Keratinocyte (primary cell): ENCODE measurements at regions not wholly inside any gene's neighbourhood (a gene's known extent, or its start where the extent isn't known, plus 50 kb on each side); places are given as distances from the start of the nearest gene placed in this dataset.
"Not testable (repeated sequence)": the region's sequence is repeated elsewhere in the genome, so short reads cannot be mapped to it uniquely, and the experiment has no call there.

Experiments used
- DNase-seq: peaks from one replicate; pipeline ENCODE4 v3.0.0-alpha.2; 2011; ENCODE audit warnings: low read depth, missing footprints, low spot score
- FAIRE-seq: peaks from 2 replicates; lab custom pipeline; 2011; peaks lifted over from hg19 to GRCh38; lab: Jason Lieb, UNC
- H2AFZ ChIP-seq: 2 replicates; pipeline ENCODE4 v1.6.0; 2012; ENCODE audit warnings: low read length, control low read depth, inconsistent platforms; ENCODE audit not compliant: control insufficient read depth
- H3K27ac ChIP-seq: 2 replicates; pipeline ENCODE4 v1.5.1; 2011; ENCODE audit warnings: low read length; ENCODE audit not compliant: control insufficient read depth, insufficient read depth
- H3K27me3 ChIP-seq: 3 replicates; pipeline ENCODE4 v1.6.0; 2011; ENCODE audit warnings: low read length; ENCODE audit not compliant: control insufficient read depth, insufficient read depth; ENCODE audit errors: extremely low read depth
- H3K36me3 ChIP-seq, 2 experiments: 2 replicates in 1 of 2; 3 replicates in 1 of 2; pipeline ENCODE4 v1.5.1; 2011; ENCODE audit warnings: low read length in 2 of 2, mild to moderate bottlenecking in 1 of 2; ENCODE audit not compliant: control insufficient read depth in 2 of 2, insufficient read depth in 2 of 2; ENCODE audit errors: extremely low read depth in 1 of 2
- H3K4me1 ChIP-seq: 3 replicates; pipeline ENCODE4 v1.5.1; 2011; ENCODE audit warnings: low read length; ENCODE audit not compliant: control insufficient read depth, insufficient read depth; ENCODE audit errors: extremely low read depth
- H3K4me2 ChIP-seq: 3 replicates; pipeline ENCODE4 v1.6.0; 2011; ENCODE audit warnings: low read depth, low read length; ENCODE audit not compliant: control insufficient read depth, insufficient read depth; ENCODE audit errors: extremely low read depth
- H3K4me3 ChIP-seq, 3 experiments: fragments of 200-600 bp in 1 of 3; sonication (generic) in 1 of 3; 2 replicates in 2 of 3; 3 replicates in 1 of 3; pipeline ENCODE4 v1.5.1; 2011 to 2016; ENCODE audit warnings: low read length in 3 of 3, mild to moderate bottlenecking in 3 of 3, control low read depth in 2 of 3, inconsistent platforms in 1 of 3, low read depth in 1 of 3, mixed read lengths in 1 of 3, mixed run types in 1 of 3, moderate library complexity in 1 of 3; ENCODE audit not compliant: control insufficient read depth in 2 of 3, insufficient read depth in 2 of 3; ENCODE audit errors: extremely low read depth in 1 of 3
- H3K79me2 ChIP-seq: 2 replicates; pipeline ENCODE4 v1.6.0; 2012; ENCODE audit warnings: low read length; ENCODE audit not compliant: control insufficient read depth, insufficient read depth
- H3K9ac ChIP-seq: 3 replicates; pipeline ENCODE4 v1.6.0; 2011; ENCODE audit warnings: low read length; ENCODE audit not compliant: control insufficient read depth, insufficient read depth; ENCODE audit errors: extremely low read depth
- H3K9me1 ChIP-seq: 3 replicates; pipeline ENCODE4 v1.6.0; 2011; ENCODE audit warnings: low read length; ENCODE audit not compliant: control insufficient read depth, insufficient read depth; ENCODE audit errors: extremely low read depth
- H3K9me3 ChIP-seq: 2 replicates; pipeline ENCODE4 v1.5.1; 2012; ENCODE audit warnings: low read depth, low read length; ENCODE audit not compliant: control insufficient read depth
- H4K20me1 ChIP-seq: 3 replicates; pipeline ENCODE4 v1.6.0; 2011; ENCODE audit warnings: low read length; ENCODE audit not compliant: control insufficient read depth, insufficient read depth; ENCODE audit errors: extremely low read depth
- EZH2 ChIP-seq: IDR thresholded peaks from one replicate; pipeline ENCODE4 v1.6.1; 2012; ENCODE audit warnings: inconsistent platforms, mild to moderate bottlenecking, low read length, moderate library complexity
- dilution Hi-C: fragments of 300-500 bp; cut with MboI; formaldehyde crosslinking; loops from one replicate; pipeline ENCODE4 v1.7.0; 2020; ENCODE audit warnings: low sequenced_read_pairs; ENCODE audit not compliant: extremely low pct_ligation_motif_present
- TF ChIP-seq, protein P1 (sequence below), 3 experiments: IDR thresholded peaks in 1 of 3; conservative IDR thresholded peaks in 1 of 3; optimal IDR thresholded peaks in 1 of 3; 2 replicates in 2 of 3; 3 replicates in 1 of 3; pipeline versions ENCODE3 to v1.5.1; 2011; ENCODE audit warnings: low read length in 3 of 3, mild to moderate bottlenecking in 3 of 3, moderate library complexity in 2 of 3, control low read depth in 1 of 3, inconsistent platforms in 1 of 3; ENCODE audit not compliant: insufficient read depth in 2 of 3; ENCODE audit errors: extremely low read depth in 1 of 3

DNA sequence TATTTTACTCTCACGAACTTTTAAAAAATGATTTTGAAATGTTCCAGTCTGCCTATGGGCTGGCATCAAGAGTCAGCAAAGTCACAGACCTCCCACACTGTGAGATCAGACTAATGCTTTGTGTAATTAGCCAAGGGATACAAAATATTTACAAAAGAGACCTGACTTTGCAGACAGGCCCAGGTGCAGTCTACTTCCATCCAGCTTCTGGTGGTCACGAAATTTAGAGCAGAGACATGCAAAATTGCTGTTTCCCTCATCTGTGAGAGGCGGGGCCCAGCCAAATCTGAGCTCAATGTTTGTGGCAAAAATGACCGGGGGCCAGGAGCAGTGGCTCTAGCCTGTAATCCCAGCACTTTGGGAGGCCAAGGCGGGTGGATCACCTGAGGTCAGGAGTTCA, 82.5 kb upstream of the PITRM1 start:
- dilution Hi-C loops: no loop called here
- H3K9me1 ChIP-seq: no peaks in the 10 kb centered on the region
- H2AFZ ChIP-seq: no peak overlapping the region
- FAIRE-seq (no peak), DNase-seq (no peak)
- no peaks in the 10 kb centered on the region for H3K4me1 ChIP-seq
- H3K27ac ChIP-seq: no peak overlapping the region
- no peak overlapping the region for H3K4me3 ChIP-seq
- H4K20me1 ChIP-seq: no peaks in the 10 kb centered on the region
- H3K36me3 ChIP-seq: no peaks in the 10 kb centered on the region
- H3K4me2 ChIP-seq: no peak overlapping the region
- no peak overlapping the region for H3K9ac ChIP-seq
- H3K9me3 ChIP-seq: no peaks in the 10 kb centered on the region
- TF ChIP-seq, protein P1, sequence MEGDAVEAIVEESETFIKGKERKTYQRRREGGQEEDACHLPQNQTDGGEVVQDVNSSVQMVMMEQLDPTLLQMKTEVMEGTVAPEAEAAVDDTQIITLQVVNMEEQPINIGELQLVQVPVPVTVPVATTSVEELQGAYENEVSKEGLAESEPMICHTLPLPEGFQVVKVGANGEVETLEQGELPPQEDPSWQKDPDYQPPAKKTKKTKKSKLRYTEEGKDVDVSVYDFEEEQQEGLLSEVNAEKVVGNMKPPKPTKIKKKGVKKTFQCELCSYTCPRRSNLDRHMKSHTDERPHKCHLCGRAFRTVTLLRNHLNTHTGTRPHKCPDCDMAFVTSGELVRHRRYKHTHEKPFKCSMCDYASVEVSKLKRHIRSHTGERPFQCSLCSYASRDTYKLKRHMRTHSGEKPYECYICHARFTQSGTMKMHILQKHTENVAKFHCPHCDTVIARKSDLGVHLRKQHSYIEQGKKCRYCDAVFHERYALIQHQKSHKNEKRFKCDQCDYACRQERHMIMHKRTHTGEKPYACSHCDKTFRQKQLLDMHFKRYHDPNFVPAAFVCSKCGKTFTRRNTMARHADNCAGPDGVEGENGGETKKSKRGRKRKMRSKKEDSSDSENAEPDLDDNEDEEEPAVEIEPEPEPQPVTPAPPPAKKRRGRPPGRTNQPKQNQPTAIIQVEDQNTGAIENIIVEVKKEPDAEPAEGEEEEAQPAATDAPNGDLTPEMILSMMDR (optimal IDR thresholded peaks at IDR 0.05 in 1 of 3, IDR thresholded peaks at IDR 0.05 in 1 of 3, conservative IDR thresholded peaks at IDR 0.05 in 1 of 3; ENCODE audit: extremely low read depth in 1 of 3, insufficient read depth in 2 of 3, low read length in 3 of 3): no peak
- no peak for TF ChIP-seq EZH2
- no peaks in the 10 kb centered on the region for H3K79me2 ChIP-seq
- peaks cover 4% of the 10 kb centered on the region for H3K27me3 ChIP-seq

DNA sequence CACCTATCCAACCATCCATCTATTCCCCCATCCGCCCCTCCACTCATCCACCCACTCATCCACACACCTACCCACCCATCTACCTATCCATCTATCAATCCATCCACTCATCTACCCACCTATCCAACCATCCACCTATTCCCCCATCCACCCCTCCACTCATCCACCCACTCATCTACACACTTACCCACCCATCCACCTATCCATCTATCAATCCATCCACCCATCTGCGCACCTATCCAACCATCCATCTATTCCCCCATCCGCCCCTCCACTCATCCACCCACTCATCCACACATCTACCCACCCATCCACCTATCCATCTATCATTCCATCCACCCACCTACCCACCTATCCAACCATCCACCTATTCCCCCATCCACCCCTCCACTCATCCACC, 81.4 kb upstream of the PITRM1 start:
- H3K36me3 ChIP-seq, H4K20me1 ChIP-seq, H3K27ac ChIP-seq, FAIRE-seq, dilution Hi-C loops, DNase-seq, H3K4me3 ChIP-seq, H3K9ac ChIP-seq, H3K4me2 ChIP-seq, H3K27me3 ChIP-seq, H3K79me2 ChIP-seq, H3K9me1 ChIP-seq, H2AFZ ChIP-seq, H3K4me1 ChIP-seq, H3K9me3 ChIP-seq: not testable (repeated sequence)

DNA sequence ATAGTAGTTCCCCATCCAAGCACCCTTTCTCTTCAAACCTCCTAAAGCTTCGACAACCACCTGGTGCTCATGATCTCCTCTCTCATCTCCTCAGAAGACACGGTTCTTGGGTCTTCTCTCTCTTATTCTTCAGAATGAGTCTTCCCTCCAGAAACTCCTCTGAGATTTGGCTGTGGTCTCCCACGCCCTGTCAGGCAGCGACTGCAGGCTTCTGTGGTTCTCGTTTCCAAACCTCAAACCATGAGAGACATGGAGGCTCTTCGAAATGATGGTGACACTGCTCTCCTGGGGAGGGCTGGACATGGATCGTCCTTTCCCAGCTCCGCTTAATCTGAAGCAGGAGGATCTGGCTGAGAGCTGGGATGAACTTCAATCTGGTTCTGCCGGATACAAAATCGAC, 78.6 kb upstream of the PITRM1 start:
- no peak for FAIRE-seq
- Histone ChIP-seq H3K4me3 (no peak overlapping the region), H3K79me2 (no peaks in the 10 kb centered on the region), H3K4me1 (peaks cover 4% of the 10 kb centered on the region), H3K4me2 (no peak overlapping the region), H3K27ac (no peak overlapping the region), H4K20me1 (no peaks in the 10 kb centered on the region), H3K9ac (no peak overlapping the region), H3K27me3 (peaks cover 4% of the 10 kb centered on the region), H2AFZ (no peak overlapping the region), H3K36me3 (no peaks in the 10 kb centered on the region), H3K9me1 (no peaks in the 10 kb centered on the region), H3K9me3 (no peaks in the 10 kb centered on the region)
- DNase-seq: no peak
- dilution Hi-C loops: no loop called here
- TF ChIP-seq, protein P1 (optimal IDR thresholded peaks at IDR 0.05 in 1 of 3, IDR thresholded peaks at IDR 0.05 in 1 of 3, conservative IDR thresholded peaks at IDR 0.05 in 1 of 3; ENCODE audit: extremely low read depth in 1 of 3, insufficient read depth in 2 of 3, low read length in 3 of 3): no peak
- no peak for TF ChIP-seq EZH2
